CD14-positive monocyte (primary cell): ENCODE measurements at regions not wholly inside any gene's neighbourhood (a gene's known extent, or its start where the extent isn't known, plus 50 kb on each side); places are given as distances from the start of the nearest gene placed in this dataset.

Source experiments
- DNase-seq, 3 donors: peaks; one replicate each; pipeline ENCODE4 v3.0.0-alpha.2; 2011 to 2022
- H2AFZ ChIP-seq: 2 replicates; pipeline ENCODE4 v1.6.0; 2012; ENCODE audit warnings: mild to moderate bottlenecking, low read depth, low read length, inconsistent platforms; ENCODE audit not compliant: insufficient read depth, poor library complexity, severe bottlenecking
- H3K27ac ChIP-seq, 2 donors: 1 replicate in 1 of 2; 2 replicates in 1 of 2; pipeline ENCODE4 v1.5.1; 2012 to 2013; ENCODE audit warnings: low read length in 2 of 2, control low read depth in 1 of 2, inconsistent platforms in 1 of 2, low read depth in 1 of 2, mild to moderate bottlenecking in 1 of 2
- H3K27me3 ChIP-seq, 2 donors: one replicate each; pipeline versions ENCODE4 v1.6.0 to v1.6.1; 2011 to 2013; ENCODE audit warnings: low read length in 2 of 2; ENCODE audit not compliant: control insufficient read depth in 2 of 2, insufficient read depth in 2 of 2
- H3K36me3 ChIP-seq, 2 donors: replicated peaks in 1 of 2; 1 replicate in 1 of 2; 2 replicates in 1 of 2; pipeline versions ENCODE4 v1.5.1 to v1.6.1; 2012 to 2013; ENCODE audit warnings: low read length in 2 of 2, control low read depth in 1 of 2, inconsistent platforms in 1 of 2, mild to moderate bottlenecking in 1 of 2; ENCODE audit not compliant: insufficient read depth in 2 of 2, control insufficient read depth in 1 of 2
- H3K4me1 ChIP-seq, 2 donors: 1 replicate in 1 of 2; 2 replicates in 1 of 2; pipeline versions ENCODE4 v1.5.1 to v1.6.1; 2012 to 2013; ENCODE audit warnings: low read length in 2 of 2, control low read depth in 1 of 2, inconsistent platforms in 1 of 2, mild to moderate bottlenecking in 1 of 2, moderate library complexity in 1 of 2; ENCODE audit not compliant: insufficient read depth in 2 of 2, control insufficient read depth in 1 of 2
- H3K4me2 ChIP-seq: replicated peaks from 2 replicates; pipeline ENCODE3; 2012; ENCODE audit warnings: low read length, moderate library complexity, mild to moderate bottlenecking; ENCODE audit not compliant: poor library complexity, severe bottlenecking; ENCODE audit errors: extremely low read depth
- H3K4me3 ChIP-seq, 3 experiments: fragments of 200-600 bp in 1 of 3; sonication (generic) in 1 of 3; replicated peaks in 1 of 3; 1 replicate in 2 of 3; 2 replicates in 1 of 3; pipeline ENCODE4 v1.5.1; 2011 to 2013; ENCODE audit warnings: low read length in 3 of 3, mild to moderate bottlenecking in 3 of 3, control low read depth in 2 of 3, low read depth in 2 of 3, inconsistent platforms in 1 of 3, moderate library complexity in 1 of 3
- H3K79me2 ChIP-seq: 2 replicates; pipeline ENCODE4 v1.6.0; 2012; ENCODE audit warnings: mild to moderate bottlenecking, control low read depth, inconsistent platforms, low read length, moderate library complexity; ENCODE audit not compliant: insufficient read depth
- H3K9ac ChIP-seq: 2 replicates; pipeline ENCODE4 v1.6.0; 2017; ENCODE audit warnings: low read length, mild to moderate bottlenecking; ENCODE audit not compliant: insufficient read depth, poor library complexity, severe bottlenecking
- H3K9me3 ChIP-seq, 2 donors: replicated peaks in 1 of 2; 1 replicate in 1 of 2; 2 replicates in 1 of 2; pipeline versions ENCODE4 v1.5.1 to v1.6.1; 2012 to 2013; ENCODE audit warnings: low read length in 2 of 2, control low read depth in 1 of 2; ENCODE audit not compliant: control insufficient read depth in 1 of 2, insufficient read depth in 1 of 2
- H4K20me1 ChIP-seq: 2 replicates; pipeline ENCODE4 v1.6.0; 2012; ENCODE audit warnings: mild to moderate bottlenecking, low read length, control low read depth, moderate library complexity; ENCODE audit not compliant: insufficient read depth
- H3K27ac Mint-ChIP-seq, 7 donors: one replicate each; pipeline ENCODE4 v1.8.0; 2020; ENCODE audit warnings: mild to moderate bottlenecking in 7 of 7, mixed read lengths in 7 of 7, moderate library complexity in 6 of 7, inconsistent platforms in 2 of 7
- H3K27me3 Mint-ChIP-seq, 3 donors: one replicate each; pipeline ENCODE4 v1.8.0; 2021 to 2022; ENCODE audit warnings: low read depth in 3 of 3, mild to moderate bottlenecking in 3 of 3, mixed read lengths in 3 of 3, moderate library complexity in 3 of 3, inconsistent platforms in 1 of 3
- H3K36me3 Mint-ChIP-seq, 2 donors: one replicate each; pipeline ENCODE4 v1.8.0; 2020; ENCODE audit warnings: mixed read lengths in 2 of 2, inconsistent platforms in 1 of 2, mild to moderate bottlenecking in 1 of 2
- H3K4me1 Mint-ChIP-seq: one replicate; pipeline ENCODE4 v1.8.0; 2020; ENCODE audit warnings: mild to moderate bottlenecking, mixed read lengths
- H3K4me3 Mint-ChIP-seq, 2 donors: one replicate each; pipeline ENCODE4 v1.8.0; 2020; ENCODE audit warnings: mild to moderate bottlenecking in 2 of 2, mixed read lengths in 2 of 2, moderate library complexity in 1 of 2
- H3K9me3 Mint-ChIP-seq, 7 donors: one replicate each; pipeline ENCODE4 v1.8.0; 2020 to 2022; ENCODE audit warnings: mixed read lengths in 7 of 7, mild to moderate bottlenecking in 6 of 7, moderate library complexity in 6 of 7, inconsistent platforms in 2 of 7
- CTCF ChIP-seq: fragments of 200-600 bp; IDR thresholded peaks from one replicate; pipeline ENCODE4 v1.8.0; 2022; ENCODE audit warnings: antibody characterized with exemption, mild to moderate bottlenecking
- WGBS: methylation state at CpG from one replicate; pipeline ENCODE4 v1.1.5; 2013; ENCODE audit warnings: missing lambda C conversion rate; ENCODE audit not compliant: insufficient coverage; 5-methylcytosine and 5-hydroxymethylcytosine counted together
- intact Hi-C, 2 donors: fragments of 100-400 bp; cut with micrococcal nuclease; formaldehyde crosslinking; loops; one replicate each; pipeline versions ENCODE4 v1.15.0 to v1.15.1; 2023

DNA sequence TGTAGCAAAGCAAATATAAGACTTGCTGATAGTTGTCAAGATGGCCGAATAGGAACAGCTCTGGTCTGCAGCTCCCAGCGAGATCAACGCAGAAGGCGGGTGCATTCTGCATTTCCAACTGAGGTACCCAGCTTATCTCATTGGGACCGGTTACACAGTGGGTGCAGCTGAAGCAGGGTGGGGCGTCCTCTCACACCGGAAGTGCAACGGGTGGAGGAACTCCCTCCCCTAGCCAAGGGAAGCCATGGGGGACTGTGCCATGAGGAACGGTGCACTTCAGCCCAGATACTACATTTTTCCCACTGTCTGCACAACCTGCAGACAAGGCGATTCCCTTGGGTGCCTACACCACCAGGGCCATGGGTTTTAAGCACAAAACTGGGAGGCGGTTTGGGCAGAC lies 382.3 kb upstream of the EMCN start:
- DNase-seq: no peak
- peaks cover 0 to 4% of the 10 kb centered on the region in 2 donors for H3K9me3 ChIP-seq
- no peaks in the 10 kb centered on the region for H3K27me3 Mint-ChIP-seq
- H3K4me3 Mint-ChIP-seq: no peak overlapping the region
- no peak for TF ChIP-seq CTCF
- H3K27me3 ChIP-seq: no peaks in the 10 kb centered on the region
- no peaks in the 10 kb centered on the region for H3K79me2 ChIP-seq
- no peaks in the 10 kb centered on the region for H3K36me3 Mint-ChIP-seq
- peaks cover 11% of the 10 kb centered on the region for H3K4me1 Mint-ChIP-seq
- H2AFZ ChIP-seq: no peak overlapping the region
- H3K4me2 ChIP-seq: no peak overlapping the region
- H3K36me3 ChIP-seq: no peaks in the 10 kb centered on the region
- 96% methylated on average over 11 of the region's 11 CpGs for WGBS
- H3K27ac ChIP-seq: no peak overlapping the region
- no peak overlapping the region for H3K27ac Mint-ChIP-seq
- no peaks in the 10 kb centered on the region for H4K20me1 ChIP-seq
- no peak overlapping the region for H3K9ac ChIP-seq
- intact Hi-C loops: no loop called here
- peaks cover 0 to 13% (median 1%) of the 10 kb centered on the region in 7 donors for H3K9me3 Mint-ChIP-seq
- no peak overlapping the region for H3K4me3 ChIP-seq
- H3K4me1 ChIP-seq: peaks cover 0 to 2% of the 10 kb centered on the region in 2 donors

DNA sequence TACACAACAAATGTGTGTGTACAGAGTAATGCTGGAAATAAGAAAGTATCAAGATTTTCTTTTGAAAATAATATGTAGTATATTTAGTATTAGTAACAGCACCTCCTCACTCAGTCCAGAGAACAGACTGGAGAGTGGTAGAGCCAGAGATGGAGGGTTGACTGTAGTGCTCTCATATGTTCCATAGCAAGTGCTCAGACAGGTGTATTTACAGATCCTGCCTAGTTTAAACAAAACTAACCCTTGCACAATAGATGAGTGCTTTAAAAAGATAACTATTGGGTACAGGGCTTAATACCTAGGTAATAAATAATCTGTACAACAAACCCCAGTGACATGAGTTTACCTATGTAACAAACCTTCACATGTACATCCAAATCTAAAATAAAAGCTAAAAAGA lies 381.0 kb upstream of the EMCN start:
- intact Hi-C loops: no loop called here

More for the DNA sequence above, 381.0 kb upstream of the EMCN start:
- Mint-ChIP-seq H3K27me3 (no peaks in the 10 kb centered on the region), H3K9me3 (peaks cover 0 to 13% (median 1%) of the 10 kb centered on the region in 7 donors), H3K4me1 (peaks cover 11% of the 10 kb centered on the region), H3K4me3 (no peak overlapping the region), H3K27ac (no peak overlapping the region), H3K36me3 (no peaks in the 10 kb centered on the region)
- DNase-seq: no peak
- Histone ChIP-seq H3K36me3 (no peaks in the 10 kb centered on the region), H3K27me3 (no peaks in the 10 kb centered on the region), H3K9me3 (peaks cover 0 to 4% of the 10 kb centered on the region in 2 donors), H3K4me2 (no peak overlapping the region), H3K9ac (no peak overlapping the region), H4K20me1 (no peaks in the 10 kb centered on the region), H3K27ac (no peak overlapping the region), H3K4me3 (no peak overlapping the region), H3K4me1 (peaks cover 0 to 2% of the 10 kb centered on the region in 2 donors), H3K79me2 (no peaks in the 10 kb centered on the region), H2AFZ (no peak overlapping the region)
- TF ChIP-seq CTCF: no peak
